OCI-LY1 (cell line): ENCODE measurements at regions not wholly inside any gene's neighbourhood (a gene's known extent, or its start where the extent isn't known, plus 50 kb on each side); places are given as distances from the start of the nearest gene placed in this dataset.

Source experiments
- H2AFZ ChIP-seq: fragments of 200-600 bp; sonication (generic), shearing (Covaris generic); 2 replicates; pipeline ENCODE4 v1.6.0; 2014; ENCODE audit warnings: antibody characterized with exemption, mild to moderate bottlenecking, low read length
- H3F3A ChIP-seq: fragments of 200-600 bp; sonication (generic), shearing (Covaris generic); 2 replicates; pipeline ENCODE4 v1.6.0; 2014; ENCODE audit warnings: mild to moderate bottlenecking, antibody characterized with exemption, low read length, moderate library complexity; ENCODE audit not compliant: insufficient read depth
- H3K27ac ChIP-seq: fragments of 200-600 bp; sonication (generic); 2 replicates; pipeline ENCODE4 v1.5.1; 2014; ENCODE audit warnings: low read length, mixed run types, mild to moderate bottlenecking, low read depth; ENCODE audit not compliant: poor library complexity, severe bottlenecking
- H3K27me3 ChIP-seq: fragments of 200-600 bp; sonication (generic); 2 replicates; pipeline ENCODE4 v1.6.0; 2014; ENCODE audit warnings: antibody characterized with exemption, mild to moderate bottlenecking, low read length, moderate library complexity; ENCODE audit not compliant: insufficient read depth
- H3K36me3 ChIP-seq: fragments of 200-600 bp; sonication (generic); 2 replicates; pipeline ENCODE4 v1.6.1; 2014; ENCODE audit warnings: mild to moderate bottlenecking, antibody characterized with exemption, low read length, moderate library complexity, mixed read lengths; ENCODE audit not compliant: insufficient read depth
- H3K4me1 ChIP-seq: fragments of 200-600 bp; sonication (generic); 2 replicates; pipeline ENCODE4 v1.5.1; 2014; ENCODE audit warnings: mild to moderate bottlenecking, low read length, moderate library complexity; ENCODE audit not compliant: insufficient read depth, severe bottlenecking
- H3K4me2 ChIP-seq: fragments of 200-600 bp; sonication (generic), shearing (Covaris generic); 2 replicates; pipeline ENCODE4 v1.6.1; 2014; ENCODE audit warnings: low read length
- H3K4me3 ChIP-seq: fragments of 200-600 bp; sonication (generic); 2 replicates; pipeline ENCODE4 v1.5.1; 2014; ENCODE audit warnings: low read length, low read depth, mild to moderate bottlenecking, mixed read lengths; ENCODE audit not compliant: poor library complexity, severe bottlenecking
- H3K79me2 ChIP-seq: fragments of 200-600 bp; shearing (Covaris generic); 2 replicates; pipeline ENCODE4 v1.6.1; 2016; ENCODE audit warnings: mixed run types, low read length, mixed read lengths; ENCODE audit not compliant: insufficient read depth
- H3K9ac ChIP-seq: fragments of 200-600 bp; sonication (generic), shearing (Covaris generic); 2 replicates; pipeline ENCODE4 v1.6.1; 2014; ENCODE audit warnings: mild to moderate bottlenecking, low read length, mixed read lengths
- H3K9me2 ChIP-seq: fragments of 200-600 bp; sonication (generic), shearing (Covaris generic); 2 replicates; pipeline ENCODE4 v1.6.1; 2014; ENCODE audit warnings: low read depth, mild to moderate bottlenecking, low read length, mixed read lengths
- H3K9me3 ChIP-seq: fragments of 200-600 bp; shearing (Covaris generic); 2 replicates; pipeline ENCODE4 v1.6.1; 2014; ENCODE audit warnings: low read length, mixed read lengths
- H4K20me1 ChIP-seq: fragments of 200-600 bp; sonication (generic), shearing (Covaris generic); 2 replicates; pipeline ENCODE4 v1.6.0; 2016; ENCODE audit warnings: mild to moderate bottlenecking, low read length; ENCODE audit not compliant: insufficient read depth
- CTCF ChIP-seq: fragments of 200-600 bp; sonication (generic), shearing (Covaris generic); IDR thresholded peaks from 2 replicates; pipeline ENCODE4 v1.5.1; 2017; ENCODE audit warnings: mild to moderate bottlenecking, antibody characterized with exemption, low read length, moderate library complexity, mixed read lengths
- EZH2 ChIP-seq: fragments of 200-600 bp; sonication (generic), shearing (Covaris generic); IDR thresholded peaks from 2 replicates; pipeline ENCODE4 v1.8.0; 2017; ENCODE audit warnings: borderline replicate concordance, mixed run types, mild to moderate bottlenecking, antibody characterized with exemption, low read length, moderate library complexity, mixed read lengths

GRCh38 chr2:217484046-217484445, 518.7 kb downstream of the TNS1 start:
- Histone ChIP-seq H2AFZ (no peak overlapping the region), H4K20me1 (no peaks in the 10 kb centered on the region), H3K9me2 (no peaks in the 10 kb centered on the region)

GRCh38 chr2:217482056-217482710, 520.6 kb downstream of the TNS1 start:
- Histone ChIP-seq H3K27me3 (no peaks in the 10 kb centered on the region), H2AFZ (no peak overlapping the region), H3K9me3 (no peaks in the 10 kb centered on the region), H3K36me3 (no peaks in the 10 kb centered on the region), H3K27ac (no peak overlapping the region), H3K9ac (no peak overlapping the region), H3K79me2 (no peaks in the 10 kb centered on the region), H3K4me1 (no peaks in the 10 kb centered on the region), H4K20me1 (no peaks in the 10 kb centered on the region), H3K4me2 (no peak overlapping the region), H3K9me2 (no peaks in the 10 kb centered on the region), H3F3A (no peaks in the 10 kb centered on the region), H3K4me3 (no peak overlapping the region)
- no peak for TF ChIP-seq CTCF
- no peak for TF ChIP-seq EZH2

More at GRCh38 chr2:217484046-217484445, 518.7 kb downstream of the TNS1 start:
- H3F3A ChIP-seq, result no peaks in the 10 kb centered on the region
- H3K27ac ChIP-seq, result no peak overlapping the region
- no peaks in the 10 kb centered on the region for H3K9me3 ChIP-seq
- TF ChIP-seq EZH2, result no peak
- TF ChIP-seq CTCF, result no peak
- no peak overlapping the region for H3K9ac ChIP-seq
- no peaks in the 10 kb centered on the region for H3K36me3 ChIP-seq
- no peak overlapping the region for H3K4me3 ChIP-seq
- no peaks in the 10 kb centered on the region for H3K4me1 ChIP-seq
- no peaks in the 10 kb centered on the region for H3K79me2 ChIP-seq
- no peaks in the 10 kb centered on the region for H3K27me3 ChIP-seq
- no peak overlapping the region for H3K4me2 ChIP-seq

- no peak overlapping the region for H3K4me3 ChIP-seq
- no peak overlapping the region for H3K4me2 ChIP-seq
- H3K9me2 ChIP-seq, result no peaks in the 10 kb centered on the region
- H4K20me1 ChIP-seq, result no peaks in the 10 kb centered on the region
- H3F3A ChIP-seq, result no peaks in the 10 kb centered on the region
- no peak overlapping the region for H2AFZ ChIP-seq
- H3K79me2 ChIP-seq, result no peaks in the 10 kb centered on the region
- no peaks in the 10 kb centered on the region for H3K9me3 ChIP-seq
- H3K4me1 ChIP-seq, result no peaks in the 10 kb centered on the region
- no peak for TF ChIP-seq EZH2
- no peak for TF ChIP-seq CTCF
- H3K9ac ChIP-seq, result no peak overlapping the region
- no peak overlapping the region for H3K27ac ChIP-seq
- no peaks in the 10 kb centered on the region for H3K27me3 ChIP-seq
- no peaks in the 10 kb centered on the region for H3K36me3 ChIP-seq
These were observed 521.2 kb downstream of the TNS1 start for GRCh38 chr2:217481577-217481976.
